ENCODE measurements at regions not wholly inside any gene's neighbourhood (a gene's known extent, or its start where the extent isn't known, plus 50 kb on each side); places are given as distances from the start of the nearest gene placed in this dataset.

DNA sequence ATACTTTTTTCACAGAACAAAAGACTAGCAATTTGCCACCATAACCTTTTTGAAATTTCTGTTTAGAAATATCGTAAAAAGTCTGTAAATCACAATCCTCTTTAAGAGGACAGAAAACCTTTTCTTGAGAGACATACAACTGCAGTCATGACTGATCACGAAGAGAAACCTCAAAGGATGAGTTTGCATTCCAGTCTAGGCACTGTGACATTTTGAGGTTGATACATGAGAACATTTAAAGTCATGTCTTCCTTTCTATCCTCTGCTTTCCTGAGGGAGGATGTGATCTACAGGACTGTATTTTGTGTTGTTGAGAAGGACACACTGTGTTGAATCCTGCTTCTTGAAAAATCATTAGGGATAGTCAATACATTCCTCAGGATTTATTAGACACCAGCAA, 476.7 kb upstream of the CCDC179 start:
- no peak for DNase-seq (ENCODE audit: low read depth)

DNA sequence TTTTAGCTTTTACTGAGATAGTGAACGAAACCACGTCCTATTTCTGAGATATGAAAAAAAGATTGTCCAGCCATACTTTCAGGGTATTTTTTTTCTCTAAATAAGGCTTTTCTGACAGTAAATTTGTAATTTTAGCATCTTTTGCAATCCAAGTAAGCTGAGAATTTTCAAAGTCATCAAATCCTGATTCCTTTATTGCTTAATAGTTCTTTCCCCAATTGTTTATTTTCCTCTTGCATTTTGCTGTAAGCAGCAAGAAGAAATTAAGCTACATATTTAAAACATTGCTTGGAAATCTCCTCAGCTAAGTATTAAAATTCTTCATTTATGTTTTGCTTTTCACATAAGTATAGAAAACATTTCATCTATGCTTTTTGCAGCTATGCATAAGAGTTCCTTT, 493.3 kb upstream of the CCDC179 start:
- TF ChIP-seq, protein P1, sequence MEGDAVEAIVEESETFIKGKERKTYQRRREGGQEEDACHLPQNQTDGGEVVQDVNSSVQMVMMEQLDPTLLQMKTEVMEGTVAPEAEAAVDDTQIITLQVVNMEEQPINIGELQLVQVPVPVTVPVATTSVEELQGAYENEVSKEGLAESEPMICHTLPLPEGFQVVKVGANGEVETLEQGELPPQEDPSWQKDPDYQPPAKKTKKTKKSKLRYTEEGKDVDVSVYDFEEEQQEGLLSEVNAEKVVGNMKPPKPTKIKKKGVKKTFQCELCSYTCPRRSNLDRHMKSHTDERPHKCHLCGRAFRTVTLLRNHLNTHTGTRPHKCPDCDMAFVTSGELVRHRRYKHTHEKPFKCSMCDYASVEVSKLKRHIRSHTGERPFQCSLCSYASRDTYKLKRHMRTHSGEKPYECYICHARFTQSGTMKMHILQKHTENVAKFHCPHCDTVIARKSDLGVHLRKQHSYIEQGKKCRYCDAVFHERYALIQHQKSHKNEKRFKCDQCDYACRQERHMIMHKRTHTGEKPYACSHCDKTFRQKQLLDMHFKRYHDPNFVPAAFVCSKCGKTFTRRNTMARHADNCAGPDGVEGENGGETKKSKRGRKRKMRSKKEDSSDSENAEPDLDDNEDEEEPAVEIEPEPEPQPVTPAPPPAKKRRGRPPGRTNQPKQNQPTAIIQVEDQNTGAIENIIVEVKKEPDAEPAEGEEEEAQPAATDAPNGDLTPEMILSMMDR (IDR thresholded peaks at IDR 0.05; ENCODE audit: insufficient read depth, low read depth, low read length, missing control alignments) = no peak
- no peak for DNase-seq (ENCODE audit: low read depth)
- H3K4me3 ChIP-seq (ENCODE audit: low read length) = no peak overlapping the region

More for the DNA sequence above, 476.7 kb upstream of the CCDC179 start:
- TF ChIP-seq, protein P1 (IDR thresholded peaks at IDR 0.05; ENCODE audit: insufficient read depth, low read depth, low read length, missing control alignments) = no peak
- H3K4me3 ChIP-seq (ENCODE audit: low read length) = no peak overlapping the region

DNA sequence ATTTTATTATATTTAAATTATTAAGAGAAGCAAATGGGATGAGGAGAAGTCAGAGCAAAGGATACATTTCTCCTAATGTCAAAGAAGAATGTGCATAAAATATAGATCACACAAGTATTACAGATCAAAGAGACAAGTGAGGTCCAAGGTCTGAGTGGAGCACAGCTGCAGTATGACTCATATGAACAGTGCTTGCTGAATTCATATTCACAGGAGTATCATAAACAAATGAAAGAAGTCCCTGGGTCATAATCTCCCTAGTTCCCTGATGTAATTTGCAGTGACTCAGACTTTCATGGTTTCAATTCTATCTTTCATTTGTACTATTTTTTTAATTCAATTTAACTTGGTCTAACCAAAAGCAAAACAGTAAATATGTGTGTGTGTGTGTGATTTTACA, 499.0 kb upstream of the CCDC179 start:
- TF ChIP-seq, protein P1 (IDR thresholded peaks at IDR 0.05; ENCODE audit: insufficient read depth, low read depth, low read length, missing control alignments) = no peak
- no peak overlapping the region for H3K4me3 ChIP-seq (ENCODE audit: low read length)
- peak; percentile 91 for DNase-seq (ENCODE audit: low read depth)

DNA sequence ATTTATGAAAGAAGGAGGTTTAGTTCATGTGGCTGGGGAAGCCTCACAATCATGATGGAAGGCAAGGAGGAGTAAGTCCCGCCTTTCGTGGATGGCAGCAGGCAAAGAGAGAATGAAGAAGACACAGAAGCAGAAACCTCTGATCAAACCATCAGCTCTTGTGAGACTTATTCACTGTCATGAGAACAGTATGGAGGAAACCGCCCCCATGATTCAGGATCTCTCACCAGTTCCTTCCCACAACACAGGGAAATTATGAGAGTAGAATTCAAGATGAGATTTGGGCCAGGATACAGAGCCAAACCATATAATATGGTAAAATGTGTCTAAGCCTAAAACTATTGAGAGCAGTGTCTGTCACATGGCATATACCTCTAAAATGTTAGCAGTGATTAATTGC, 503.8 kb upstream of the CCDC179 start:
- peak; percentile 54 for DNase-seq (ENCODE audit: low read depth)
- TF ChIP-seq, protein P1 (IDR thresholded peaks at IDR 0.05; ENCODE audit: insufficient read depth, low read depth, low read length, missing control alignments) = no peak
- H3K4me3 ChIP-seq (ENCODE audit: low read length) = no peak overlapping the region

DNA sequence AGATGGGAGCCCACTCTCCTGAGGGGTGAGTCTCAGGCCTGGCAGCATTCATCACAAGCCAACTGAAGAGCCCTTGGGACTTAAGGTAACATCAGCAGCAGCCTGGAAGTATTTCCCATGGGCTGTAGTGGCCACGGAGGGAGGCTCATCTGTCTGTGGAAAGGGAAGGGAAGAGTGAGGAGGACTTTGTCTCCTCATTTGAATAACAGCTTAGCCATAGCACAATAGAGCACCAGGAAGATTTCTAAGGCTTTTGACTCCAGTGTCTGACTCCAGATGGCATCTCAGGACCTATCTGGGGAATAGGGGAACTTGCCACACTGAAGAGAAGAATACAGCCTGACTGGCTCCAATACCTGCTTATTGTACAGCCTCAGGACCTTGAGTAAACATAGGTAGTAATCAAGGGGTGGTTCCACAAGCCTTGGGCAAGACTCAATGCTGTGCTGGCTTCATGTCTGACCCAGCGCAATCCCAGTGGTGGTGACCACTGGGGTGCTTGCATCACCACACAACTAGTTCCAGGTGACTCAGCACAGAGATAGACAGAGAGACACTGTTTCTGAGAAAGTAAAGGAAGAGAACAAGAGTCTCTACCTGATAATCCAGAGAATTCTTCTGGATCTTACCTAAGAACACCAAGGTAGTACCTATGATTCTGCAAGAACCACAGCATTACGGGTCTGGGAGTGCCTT, 510.5 kb upstream of the CCDC179 start:
- H3K4me3 ChIP-seq (ENCODE audit: low read length) = no peak overlapping the region
- TF ChIP-seq, protein P1 (IDR thresholded peaks at IDR 0.05; ENCODE audit: insufficient read depth, low read depth, low read length, missing control alignments) = no peak
- peak; percentile 84 for DNase-seq (ENCODE audit: low read depth)

DNA sequence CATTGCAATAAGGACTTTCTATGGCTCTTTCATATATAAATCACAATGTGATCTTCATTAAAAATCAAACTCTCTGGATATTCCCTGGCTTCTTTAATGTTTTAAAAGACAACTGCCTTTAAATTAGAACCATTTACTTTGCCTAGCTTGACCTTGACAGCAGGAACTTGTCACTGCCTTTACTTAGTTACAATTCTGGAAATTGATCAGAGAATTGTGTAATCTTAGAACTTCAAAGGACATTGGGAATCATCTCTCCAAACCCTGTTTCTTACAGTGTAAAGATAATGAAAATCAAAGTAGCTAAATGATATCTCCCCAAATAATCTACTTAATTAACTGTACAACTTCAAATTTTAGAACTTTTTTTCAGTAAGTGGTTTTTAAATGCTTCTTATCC, 517.6 kb upstream of the CCDC179 start:
- no peak for DNase-seq (ENCODE audit: low read depth)
- H3K4me3 ChIP-seq (ENCODE audit: low read length) = no peak overlapping the region
- TF ChIP-seq, protein P1 (IDR thresholded peaks at IDR 0.05; ENCODE audit: insufficient read depth, low read depth, low read length, missing control alignments) = no peak

DNA sequence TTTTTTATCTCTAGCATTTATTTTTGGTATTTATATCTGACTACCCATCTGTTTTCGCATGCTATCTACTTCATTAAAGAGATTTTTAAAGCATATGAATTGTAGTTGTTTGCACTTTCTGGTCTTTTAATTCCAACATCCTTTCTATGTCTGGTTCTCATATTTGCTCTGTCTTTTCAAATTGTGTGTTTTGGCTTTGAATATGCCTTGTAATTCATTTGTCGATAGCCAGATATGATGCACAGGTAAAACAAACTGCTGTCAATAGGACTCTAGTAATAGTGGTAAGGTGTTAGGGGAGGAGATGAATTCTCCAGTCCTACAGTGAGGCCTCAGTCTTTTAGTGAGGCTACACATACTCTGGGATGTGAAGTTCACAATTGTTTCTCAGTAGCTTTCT, 530.8 kb upstream of the CCDC179 start:
- no peak for DNase-seq (ENCODE audit: low read depth)
- no peak overlapping the region for H3K4me3 ChIP-seq (ENCODE audit: low read length)
- TF ChIP-seq, protein P1 (IDR thresholded peaks at IDR 0.05; ENCODE audit: insufficient read depth, low read depth, low read length, missing control alignments) = no peak
